Breast epithelium (tissue), 4 donors: ENCODE measurements at regions not wholly inside any gene's neighbourhood (a gene's known extent, or its start where the extent isn't known, plus 50 kb on each side); places are given as distances from the start of the nearest gene placed in this dataset.

Experiments used
- DNase-seq, 2 donors: peaks; one replicate each; pipeline ENCODE4 v3.0.0-alpha.2; 2019; ENCODE audit warnings: low spot score in 2 of 2
- H3K27ac ChIP-seq, 2 donors: fragments of 200-600 bp; sonication (generic) in 1 of 2; one replicate each; pipeline ENCODE4 v1.5.1; 2016 to 2019; ENCODE audit warnings: mild to moderate bottlenecking in 1 of 2
- H3K27me3 ChIP-seq, 2 donors: fragments of 200-600 bp; sonication (generic) in 1 of 2; one replicate each; pipeline versions ENCODE4 v1.5.1 to v1.6.0; 2017 to 2019; ENCODE audit warnings: control low read depth in 1 of 2, mild to moderate bottlenecking in 1 of 2
- H3K36me3 ChIP-seq: fragments of 200-600 bp; one replicate; pipeline ENCODE4 v1.5.1; 2019
- H3K4me1 ChIP-seq, 2 donors: fragments of 200-600 bp; sonication (generic); one replicate each; pipeline ENCODE4 v1.5.1; 2016 to 2019; ENCODE audit warnings: control low read depth in 1 of 2
- H3K4me3 ChIP-seq, 3 donors: fragments of 200-600 bp; sonication (generic); 1 replicate in 2 of 3; 2 replicates in 1 of 3; pipeline ENCODE4 v1.5.1; 2016 to 2019; ENCODE audit warnings: mild to moderate bottlenecking in 3 of 3, moderate library complexity in 2 of 3
- H3K9me3 ChIP-seq, 2 donors: fragments of 200-600 bp; sonication (generic) in 1 of 2; one replicate each; pipeline ENCODE4 v1.5.1; 2016 to 2019; ENCODE audit warnings: control low read depth in 1 of 2
- POLR2A ChIP-seq: fragments of 450-650 bp; IDR thresholded peaks from one replicate; pipeline ENCODE4 v1.6.1; 2016; ENCODE audit warnings: antibody characterized with exemption, mild to moderate bottlenecking, moderate library complexity
- POLR2AphosphoS5 ChIP-seq, 3 donors: sonication (generic); formaldehyde crosslinking; IDR thresholded peaks; one replicate each; pipeline ENCODE4 v1.6.1; 2017; ENCODE audit warnings: antibody characterized with exemption in 3 of 3
- intact Hi-C: fragments of 100-400 bp; cut with DNase I; formaldehyde crosslinking; loops from one replicate; pipeline ENCODE4 v1.15.1; 2023; ENCODE audit warnings: low total_unique reads
- TF ChIP-seq, protein P1 (sequence below), 3 donors: fragments of 450-650 bp; IDR thresholded peaks; one replicate each; pipeline ENCODE4 v1.5.1; 2016 to 2017; ENCODE audit warnings: antibody characterized with exemption in 3 of 3, mild to moderate bottlenecking in 3 of 3, moderate library complexity in 3 of 3

- no peaks in the 10 kb centered on the region for H3K36me3 ChIP-seq
- H3K27me3 ChIP-seq = peaks cover 0 to 9% of the 10 kb centered on the region in 2 donors
- DNase-seq = no peak
- H3K9me3 ChIP-seq = no peaks in the 10 kb centered on the region
- no peak for TF ChIP-seq POLR2AphosphoS5 (IDR thresholded peaks at IDR 0.05)
- TF ChIP-seq, protein P1, sequence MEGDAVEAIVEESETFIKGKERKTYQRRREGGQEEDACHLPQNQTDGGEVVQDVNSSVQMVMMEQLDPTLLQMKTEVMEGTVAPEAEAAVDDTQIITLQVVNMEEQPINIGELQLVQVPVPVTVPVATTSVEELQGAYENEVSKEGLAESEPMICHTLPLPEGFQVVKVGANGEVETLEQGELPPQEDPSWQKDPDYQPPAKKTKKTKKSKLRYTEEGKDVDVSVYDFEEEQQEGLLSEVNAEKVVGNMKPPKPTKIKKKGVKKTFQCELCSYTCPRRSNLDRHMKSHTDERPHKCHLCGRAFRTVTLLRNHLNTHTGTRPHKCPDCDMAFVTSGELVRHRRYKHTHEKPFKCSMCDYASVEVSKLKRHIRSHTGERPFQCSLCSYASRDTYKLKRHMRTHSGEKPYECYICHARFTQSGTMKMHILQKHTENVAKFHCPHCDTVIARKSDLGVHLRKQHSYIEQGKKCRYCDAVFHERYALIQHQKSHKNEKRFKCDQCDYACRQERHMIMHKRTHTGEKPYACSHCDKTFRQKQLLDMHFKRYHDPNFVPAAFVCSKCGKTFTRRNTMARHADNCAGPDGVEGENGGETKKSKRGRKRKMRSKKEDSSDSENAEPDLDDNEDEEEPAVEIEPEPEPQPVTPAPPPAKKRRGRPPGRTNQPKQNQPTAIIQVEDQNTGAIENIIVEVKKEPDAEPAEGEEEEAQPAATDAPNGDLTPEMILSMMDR (IDR thresholded peaks at IDR 0.05) = no peak
- TF ChIP-seq POLR2A = no peak
- no peaks in the 10 kb centered on the region for H3K4me1 ChIP-seq
- peak overlapping the region; percentile 17 to 53 for H3K27ac ChIP-seq
- intact Hi-C loops = loop anchor here (10.0 kb wide), 1 partner anchor 153 kb away; no protein-coding TSS in a partner anchor
- peak overlapping the region; percentile 15 to 57 (median 43) for H3K4me3 ChIP-seq
Observed at GRCh38 chr15:66621491-66622467, 56.0 kb upstream of the LCTL start.

- peaks cover 0 to 9% of the 10 kb centered on the region in 2 donors for H3K27me3 ChIP-seq
- H3K4me3 ChIP-seq = peak overlapping the region; percentile 15 to 57 (median 43)
- DNase-seq = no peak
- H3K36me3 ChIP-seq = no peaks in the 10 kb centered on the region
- TF ChIP-seq, protein P1 (IDR thresholded peaks at IDR 0.05) = no peak
- TF ChIP-seq POLR2AphosphoS5 (IDR thresholded peaks at IDR 0.05) = no peak
- no peak for TF ChIP-seq POLR2A
- no peaks in the 10 kb centered on the region for H3K4me1 ChIP-seq
- no peaks in the 10 kb centered on the region for H3K9me3 ChIP-seq
- intact Hi-C loops = loop anchor here (10.0 kb wide), 1 partner anchor 152 kb away; no protein-coding TSS in a partner anchor
- peak overlapping the region in 1 of 2 donors; percentile 17 for H3K27ac ChIP-seq
Observed at GRCh38 chr15:66622591-66623022, 56.8 kb upstream of the LCTL start.

- no peak overlapping the region for H3K27ac ChIP-seq
- intact Hi-C loops = loop anchor here (10.0 kb wide), 1 partner anchor 151 kb away; no protein-coding TSS in a partner anchor
- DNase-seq = no peak
Observed at GRCh38 chr15:66623801-66624453, 58.1 kb upstream of the LCTL start.

DNA sequence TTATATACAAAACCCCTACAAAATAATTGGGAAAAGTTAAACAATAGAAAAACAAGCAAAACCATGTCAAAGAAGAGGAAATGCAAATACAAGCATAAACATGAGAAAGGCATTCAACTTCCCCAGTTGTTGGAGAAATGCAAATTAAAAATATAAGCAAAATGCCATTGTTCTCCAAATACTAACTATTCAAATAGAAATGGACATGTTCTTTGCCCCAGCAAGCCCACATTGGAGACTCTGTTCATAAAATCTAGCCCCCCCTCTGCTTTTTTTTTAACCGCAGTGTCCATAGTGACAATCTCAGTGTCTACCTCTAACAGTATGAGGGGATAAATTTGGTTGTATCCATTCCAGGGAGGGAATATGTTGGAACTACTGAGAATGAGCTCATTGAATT lies 59.7 kb upstream of the LCTL start:
- TF ChIP-seq POLR2A (no peak), POLR2AphosphoS5 (IDR thresholded peaks at IDR 0.05) (no peak)
- TF ChIP-seq, protein P1 (IDR thresholded peaks at IDR 0.05) = no peak
- Histone ChIP-seq H3K9me3 (no peaks in the 10 kb centered on the region), H3K27me3 (peaks cover 0 to 9% of the 10 kb centered on the region in 2 donors), H3K4me3 (no peak overlapping the region), H3K4me1 (no peaks in the 10 kb centered on the region), H3K36me3 (no peaks in the 10 kb centered on the region), H3K27ac (no peak overlapping the region)
- intact Hi-C loops = loop anchor here (10.0 kb wide), 1 partner anchor 149 kb away; no protein-coding TSS in a partner anchor
- no peak for DNase-seq

More at GRCh38 chr15:66623801-66624453, 58.1 kb upstream of the LCTL start:
- Histone ChIP-seq H3K9me3 (no peaks in the 10 kb centered on the region), H3K4me3 (no peak overlapping the region), H3K27me3 (peaks cover 0 to 9% of the 10 kb centered on the region in 2 donors), H3K4me1 (no peaks in the 10 kb centered on the region), H3K36me3 (no peaks in the 10 kb centered on the region)
- no peak for TF ChIP-seq POLR2AphosphoS5 (IDR thresholded peaks at IDR 0.05)
- TF ChIP-seq, protein P1 (IDR thresholded peaks at IDR 0.05) = no peak
- no peak for TF ChIP-seq POLR2A
